Upper lobe of left lung (tissue), 6 donors: ENCODE measurements at regions not wholly inside any gene's neighbourhood (a gene's known extent, or its start where the extent isn't known, plus 50 kb on each side); places are given as distances from the start of the nearest gene placed in this dataset.
A peak's percentile ranks its signal among the peaks of the same experiment; 100 is the strongest.

Experiments used
- ATAC-seq, 2 donors: fragments of 200-7000 bp; cut with Tn5 transposase; one replicate each; pipeline ENCODE4 v1.9.1; 2022; ENCODE audit warnings: mild to moderate bottlenecking in 2 of 2, moderate library complexity in 2 of 2; ENCODE audit not compliant: low FRiP score in 2 of 2
- DNase-seq, 2 donors: peaks; one replicate each; pipeline ENCODE4 v3.0.0-alpha.2; 2019 to 2020
- H3K27ac ChIP-seq, 4 donors: fragments of 200-600 bp; sonication (generic); one replicate each; pipeline ENCODE4 v1.5.1; 2016 to 2019
- H3K27me3 ChIP-seq, 4 donors: fragments of 200-600 bp; sonication (generic); one replicate each; pipeline ENCODE4 v1.5.1; 2017 to 2019
- H3K36me3 ChIP-seq, 4 donors: fragments of 200-600 bp; sonication (generic); one replicate each; pipeline ENCODE4 v1.5.1; 2016 to 2019
- H3K4me1 ChIP-seq, 4 donors: fragments of 200-600 bp; sonication (generic); one replicate each; pipeline ENCODE4 v1.5.1; 2018 to 2019
- H3K4me3 ChIP-seq, 4 donors: fragments of 200-600 bp; sonication (generic); one replicate each; pipeline ENCODE4 v1.5.1; 2017 to 2019; ENCODE audit warnings: mild to moderate bottlenecking in 2 of 4, moderate library complexity in 1 of 4
- H3K9me3 ChIP-seq, 4 donors: fragments of 200-600 bp; sonication (generic); one replicate each; pipeline ENCODE4 v1.5.1; 2018 to 2019
- CTCF ChIP-seq, 6 experiments: fragments of 450-650 bp in 4 of 6; fragments of 200-600 bp in 2 of 6; sonication (generic) in 2 of 6; IDR thresholded peaks; one replicate each; pipeline ENCODE4 v1.5.1; 2016 to 2019; ENCODE audit warnings: antibody characterized with exemption in 6 of 6
- EP300 ChIP-seq, 4 donors: sonication (generic); formaldehyde crosslinking; IDR thresholded peaks; one replicate each; pipeline ENCODE4 v1.5.1; 2017; ENCODE audit warnings: antibody characterized with exemption in 4 of 4, control low read depth in 2 of 4
- POLR2A ChIP-seq, 4 donors: fragments of 450-650 bp; IDR thresholded peaks; one replicate each; pipeline ENCODE4 v1.5.1; 2016 to 2017; ENCODE audit warnings: antibody characterized with exemption in 4 of 4, mild to moderate bottlenecking in 2 of 4
- POLR2AphosphoS5 ChIP-seq, 2 donors: sonication (generic); formaldehyde crosslinking; IDR thresholded peaks; one replicate each; pipeline ENCODE4 v1.5.1; 2017; ENCODE audit warnings: antibody characterized with exemption in 2 of 2
- WGBS, 2 donors: methylation state at CpG; one replicate each; pipeline ENCODE4 v1.1.5; 2017 to 2018; 5-methylcytosine and 5-hydroxymethylcytosine counted together
- donor health status: DM: no; HTN: no; CAD: no; lungs with moderate emphysema.
- donor health status: DM: no; HTN: yes; CAD: no; lungs with severe emphysema.

- no peak for DNase-seq
- WGBS, 2 donors: 73 to 81% methylated on average over 1 of the region's 1 CpG
These were observed 335.6 kb upstream of the GLI3 start for GRCh38 chr7:42572561-42572960.

GRCh38 chr7:42572056-42572455 is 335.0 kb upstream of the GLI3 start:
- no peak overlapping the region for H3K4me3 ChIP-seq
- H3K9me3 ChIP-seq: no peaks in the 10 kb centered on the region
- DNase-seq (no peak), ATAC-seq (no peak)
- H3K4me1 ChIP-seq: peaks cover 13 to 28% (median 20%) of the 10 kb centered on the region in 4 donors
- H3K27ac ChIP-seq: peak overlapping the region in 1 of 4 donors; percentile 30
- TF ChIP-seq POLR2AphosphoS5 (IDR thresholded peaks at IDR 0.05) (no peak), CTCF (IDR thresholded peaks at IDR 0.05) (no peak), EP300 (IDR thresholded peaks at IDR 0.05) (no peak), POLR2A (IDR thresholded peaks at IDR 0.05) (no peak)
- no peaks in the 10 kb centered on the region for H3K27me3 ChIP-seq
- H3K36me3 ChIP-seq: no peaks in the 10 kb centered on the region
- 61 to 67% methylated on average over 8 of the region's 8 CpGs for WGBS, 2 donors

More at GRCh38 chr7:42572561-42572960, 335.6 kb upstream of the GLI3 start:
- H3K4me1 ChIP-seq: peaks cover 13 to 25% (median 20%) of the 10 kb centered on the region in 4 donors
- ATAC-seq: no peak
- H3K36me3 ChIP-seq: no peaks in the 10 kb centered on the region
- TF ChIP-seq POLR2A (IDR thresholded peaks at IDR 0.05) (no peak), POLR2AphosphoS5 (IDR thresholded peaks at IDR 0.05) (no peak), EP300 (IDR thresholded peaks at IDR 0.05) (no peak), CTCF (IDR thresholded peaks at IDR 0.05) (no peak)
- no peaks in the 10 kb centered on the region for H3K27me3 ChIP-seq
- no peak overlapping the region for H3K4me3 ChIP-seq
- H3K27ac ChIP-seq: peak overlapping the region in 1 of 4 donors; percentile 30
- H3K9me3 ChIP-seq: no peaks in the 10 kb centered on the region

GRCh38 chr7:42570944-42571343 is 333.9 kb upstream of the GLI3 start:
- Histone ChIP-seq H3K36me3 (no peaks in the 10 kb centered on the region), H3K27me3 (no peaks in the 10 kb centered on the region), H3K4me1 (peaks cover 13 to 36% (median 20%) of the 10 kb centered on the region in 4 donors), H3K27ac (no peak overlapping the region), H3K9me3 (no peaks in the 10 kb centered on the region), H3K4me3 (no peak overlapping the region)
- DNase-seq (no peak), ATAC-seq (no peak)
- TF ChIP-seq CTCF (IDR thresholded peaks at IDR 0.05) (no peak), POLR2AphosphoS5 (IDR thresholded peaks at IDR 0.05) (no peak), POLR2A (IDR thresholded peaks at IDR 0.05) (no peak), EP300 (IDR thresholded peaks at IDR 0.05) (no peak)
- WGBS, 2 donors: 78 to 81% methylated on average over 2 of the region's 2 CpGs

GRCh38 chr7:42567051-42567450 is 330.0 kb upstream of the GLI3 start:
- Histone ChIP-seq H3K4me3 (no peak overlapping the region), H3K27me3 (no peaks in the 10 kb centered on the region), H3K4me1 (peaks cover 0 to 15% (median 5%) of the 10 kb centered on the region in 4 donors), H3K9me3 (no peaks in the 10 kb centered on the region), H3K36me3 (no peaks in the 10 kb centered on the region), H3K27ac (peak overlapping the region in 2 of 4 donors; percentile 42 to 81)
- DNase-seq (no peak), ATAC-seq (no peak)
- WGBS, 2 donors: 44 to 47% methylated on average over 4 of the region's 4 CpGs
- TF ChIP-seq CTCF (IDR thresholded peaks at IDR 0.05): no peak
- peak in 1 of 4 donors; percentile 2 for TF ChIP-seq EP300 (IDR thresholded peaks at IDR 0.05)
- TF ChIP-seq POLR2A (IDR thresholded peaks at IDR 0.05): no peak
- peak in 1 of 2 donors; percentile 25 for TF ChIP-seq POLR2AphosphoS5 (IDR thresholded peaks at IDR 0.05)

GRCh38 chr7:42561797-42562196 is 324.8 kb upstream of the GLI3 start:
- 100% methylated on average over 1 of the region's 1 CpG; no CpG with 5 or more reads in 1 of the 2 donors for WGBS, 2 donors
- no peak overlapping the region for H3K27ac ChIP-seq
- DNase-seq (no peak), ATAC-seq (no peak)
- no peaks in the 10 kb centered on the region for H3K27me3 ChIP-seq
- peaks cover 0 to 7% (median 0%) of the 10 kb centered on the region in 4 donors for H3K4me1 ChIP-seq
- no peaks in the 10 kb centered on the region for H3K9me3 ChIP-seq
- no peak overlapping the region for H3K4me3 ChIP-seq
- H3K36me3 ChIP-seq: no peaks in the 10 kb centered on the region
- no peak for TF ChIP-seq CTCF (IDR thresholded peaks at IDR 0.05)
- TF ChIP-seq POLR2A (IDR thresholded peaks at IDR 0.05): no peak
- TF ChIP-seq POLR2AphosphoS5 (IDR thresholded peaks at IDR 0.05): no peak
- no peak for TF ChIP-seq EP300 (IDR thresholded peaks at IDR 0.05)
